HepG2 (cell line): ENCODE measurements at regions not wholly inside any gene's neighbourhood (a gene's known extent, or its start where the extent isn't known, plus 50 kb on each side); places are given as distances from the start of the nearest gene placed in this dataset.

Experiments
- ATAC-seq: fragments of 200-7000 bp; cut with Tn5 transposase; 3 replicates; pipeline ENCODE4 v1.9.1; 2020; ENCODE audit warnings: mild to moderate bottlenecking, moderate library complexity
- BruUV-seq: library from RNA; stranded (reverse); fragments of 400-500 nt; replicated peaks from 2 replicates; lab custom pipeline; 2021; lab: Mats Ljungman, UMichigan
- CTCF ChIA-PET: fragments of 300-600 bp; formaldehyde crosslinking; extraction: SDS; loops from one replicate; lab custom pipeline; 2021; ENCODE audit warnings: low total read pairs, inconsistent platforms, low intra/inter-chr PET ratio; lab: Yijun Ruan, JAX
- POLR2A ChIA-PET: fragments of 350-600 bp; sonication (Branson Sonifier 250); formaldehyde crosslinking; loops from one replicate; lab custom pipeline; 2020; ENCODE audit warnings: antibody characterized with exemption, inconsistent platforms; lab: Yijun Ruan, JAX
- DNase-seq: peaks from one replicate; pipeline ENCODE4 v3.0.0-alpha.2; 2015; ENCODE audit warnings: low spot score
- FAIRE-seq: peaks from 3 replicates; lab custom pipeline; 2011; peaks lifted over from hg19 to GRCh38; lab: Jason Lieb, UNC
- H2AFZ ChIP-seq: one replicate; pipeline ENCODE4 v1.6.1; 2011; ENCODE audit warnings: low read length, inconsistent platforms
- H3K27ac ChIP-seq: fragments of 300-600 bp; 3 replicates; pipeline ENCODE4 v1.8.0; 2011; ENCODE audit warnings: mixed run types, mild to moderate bottlenecking, mixed read lengths, low read length, inconsistent platforms; ENCODE audit not compliant: insufficient read depth; ENCODE audit errors: extremely low read length
- H3K27me3 ChIP-seq, 2 experiments: fragments of 200-600 bp in 1 of 2; 2 replicates in 1 of 2; 3 replicates in 1 of 2; pipeline versions ENCODE4 v1.6.0 to v1.8.0; 2011; ENCODE audit warnings: low read length in 2 of 2, mild to moderate bottlenecking in 2 of 2, moderate library complexity in 2 of 2, inconsistent platforms in 1 of 2; ENCODE audit not compliant: insufficient read depth in 2 of 2, control insufficient read depth in 1 of 2
- H3K36me3 ChIP-seq, 2 experiments: fragments of 200-600 bp in 1 of 2; replicated peaks in 1 of 2; 2 replicates in 1 of 2; 3 replicates in 1 of 2; pipeline versions ENCODE4 v1.5.1 to v1.8.0; 2011; ENCODE audit warnings: low read length in 2 of 2, inconsistent platforms in 1 of 2; ENCODE audit not compliant: insufficient read depth in 2 of 2, control insufficient read depth in 1 of 2
- H3K4me1 ChIP-seq: 2 replicates; pipeline ENCODE4 v1.5.1; 2012; ENCODE audit warnings: low read length, inconsistent platforms; ENCODE audit not compliant: insufficient read depth
- H3K4me2 ChIP-seq: 2 replicates; pipeline ENCODE4 v1.6.0; 2011; ENCODE audit warnings: low read depth, low read length, inconsistent platforms
- H3K4me3 ChIP-seq, 3 experiments: fragments of 200-600 bp in 1 of 3; sonication (generic), shearing (Covaris generic) in 1 of 3; replicated peaks in 1 of 3; 2 replicates each; pipeline ENCODE4 v1.5.1; 2011 to 2016; ENCODE audit warnings: low read length in 3 of 3, inconsistent platforms in 2 of 3, low read depth in 2 of 3, mild to moderate bottlenecking in 2 of 3, control low read depth in 1 of 3, mixed read lengths in 1 of 3; ENCODE audit not compliant: insufficient read depth in 1 of 3
- H3K79me2 ChIP-seq: one replicate; pipeline ENCODE4 v1.6.1; 2011; ENCODE audit warnings: low read length, inconsistent platforms; ENCODE audit not compliant: insufficient read depth
- H3K9ac ChIP-seq: 2 replicates; pipeline ENCODE4 v1.6.0; 2011; ENCODE audit warnings: mild to moderate bottlenecking, low read depth, low read length, inconsistent platforms; ENCODE audit not compliant: insufficient read depth
- H3K9me3 ChIP-seq: 2 replicates; pipeline ENCODE4 v1.5.1; 2012; ENCODE audit warnings: mild to moderate bottlenecking, low read length
- H4K20me1 ChIP-seq: 2 replicates; pipeline ENCODE4 v1.6.0; 2011; ENCODE audit warnings: inconsistent platforms, mild to moderate bottlenecking, low read length, moderate library complexity; ENCODE audit not compliant: insufficient read depth
- GTF2F1 ChIP-seq: fragments of 150-350 bp; IDR thresholded peaks from 2 replicates; pipeline ENCODE4 v1.6.1; 2014; ENCODE audit warnings: low read length
- REST ChIP-seq, 2 experiments: IDR thresholded peaks; 2 replicates each; pipeline ENCODE4 v1.6.1; 2011 to 2012; ENCODE audit warnings: low read length in 2 of 2, borderline replicate concordance in 1 of 2, low read depth in 1 of 2, mild to moderate bottlenecking in 1 of 2, moderate library complexity in 1 of 2
- ZNF251 ChIP-seq: sonication (generic); formaldehyde crosslinking; IDR thresholded peaks from 2 replicates; pipeline ENCODE4 v1.9.0; 2021; ENCODE audit warnings: mild to moderate bottlenecking, missing genetic modification reagents
- ZNF619 ChIP-seq: sonication (generic); formaldehyde crosslinking; IDR thresholded peaks from 2 replicates; pipeline ENCODE4 v1.4.0; 2020; ENCODE audit warnings: mild to moderate bottlenecking, missing genetic modification reagents
- WGBS: methylation state at CpG from one replicate; pipeline ENCODE4 v1.1.6; 2017; ENCODE audit warnings: low lambda C conversion rate; 5-methylcytosine and 5-hydroxymethylcytosine counted together
- in situ Hi-C: cut with HindIII; loops from 2 replicates; pipeline ENCODE4 v1.10.0; 2017; ENCODE audit warnings: low pct_unique_long_range_greater_than_20kb; ENCODE audit not compliant: extremely low pct_ligation_motif_present
- intact Hi-C: fragments of 100-400 bp; cut with micrococcal nuclease; formaldehyde crosslinking; loops from one replicate; pipeline ENCODE4 v1.10.0; 2022; ENCODE audit not compliant: unreplicated experiment
- TF ChIP-seq, protein P1 (sequence below), 2 experiments: sonication (generic) in 1 of 2; formaldehyde crosslinking in 1 of 2; IDR thresholded peaks; 2 replicates each; pipeline versions ENCODE4 v1.4.0 to v1.6.1; 2016 to 2020; ENCODE audit warnings: borderline replicate concordance in 1 of 2, low read depth in 1 of 2, mild to moderate bottlenecking in 1 of 2, missing genetic modification reagents in 1 of 2

- no peaks in the 10 kb centered on the region for H3K4me1 ChIP-seq
- DNase-seq (no peak), ATAC-seq (no peak), FAIRE-seq (no peak)
- H3K4me2 ChIP-seq = no peak overlapping the region
- H3K36me3 ChIP-seq = no peaks in the 10 kb centered on the region
- no peak overlapping the region for H2AFZ ChIP-seq
- ChIA-PET CTCF (no interaction called here), POLR2A (no interaction called here)
- intact Hi-C loops (no loop called here), in situ Hi-C loops (no loop called here)
- no peak overlapping the region for H3K27ac ChIP-seq
- H3K79me2 ChIP-seq = no peaks in the 10 kb centered on the region
- TF ChIP-seq REST (IDR thresholded peaks at IDR 0.05; ENCODE audit: borderline replicate concordance in 1 of 2, low read depth in 1 of 2, low read length in 2 of 2) (no peak), ZNF251 (CRISPR knock-in tag) (no peak), GTF2F1 (no peak), ZNF619 (no peak)
- TF ChIP-seq, protein P1, sequence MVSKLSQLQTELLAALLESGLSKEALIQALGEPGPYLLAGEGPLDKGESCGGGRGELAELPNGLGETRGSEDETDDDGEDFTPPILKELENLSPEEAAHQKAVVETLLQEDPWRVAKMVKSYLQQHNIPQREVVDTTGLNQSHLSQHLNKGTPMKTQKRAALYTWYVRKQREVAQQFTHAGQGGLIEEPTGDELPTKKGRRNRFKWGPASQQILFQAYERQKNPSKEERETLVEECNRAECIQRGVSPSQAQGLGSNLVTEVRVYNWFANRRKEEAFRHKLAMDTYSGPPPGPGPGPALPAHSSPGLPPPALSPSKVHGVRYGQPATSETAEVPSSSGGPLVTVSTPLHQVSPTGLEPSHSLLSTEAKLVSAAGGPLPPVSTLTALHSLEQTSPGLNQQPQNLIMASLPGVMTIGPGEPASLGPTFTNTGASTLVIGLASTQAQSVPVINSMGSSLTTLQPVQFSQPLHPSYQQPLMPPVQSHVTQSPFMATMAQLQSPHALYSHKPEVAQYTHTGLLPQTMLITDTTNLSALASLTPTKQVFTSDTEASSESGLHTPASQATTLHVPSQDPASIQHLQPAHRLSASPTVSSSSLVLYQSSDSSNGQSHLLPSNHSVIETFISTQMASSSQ (IDR thresholded peaks at IDR 0.05; ENCODE audit: low read depth) = no peak
- TF ChIP-seq, protein P1 (CRISPR knock-in tag; IDR thresholded peaks at IDR 0.05; ENCODE audit: borderline replicate concordance) = no peak
- no peak overlapping the region for H3K4me3 ChIP-seq
- no TSS peak for BruUV-seq
- H3K9ac ChIP-seq = no peak overlapping the region
- 5% methylated on average over 2 of the region's 2 CpGs for WGBS
- no peaks in the 10 kb centered on the region for H3K9me3 ChIP-seq
- no peaks in the 10 kb centered on the region for H3K27me3 ChIP-seq
- no peaks in the 10 kb centered on the region for H4K20me1 ChIP-seq
Measured at GRCh38 chr1:208670778-208671177, 426.6 kb upstream of the PLXNA2 start.
